ENCODE measurements at regions not wholly inside any gene's neighbourhood (a gene's known extent, or its start where the extent isn't known, plus 50 kb on each side); places are given as distances from the start of the nearest gene placed in this dataset.

DNA sequence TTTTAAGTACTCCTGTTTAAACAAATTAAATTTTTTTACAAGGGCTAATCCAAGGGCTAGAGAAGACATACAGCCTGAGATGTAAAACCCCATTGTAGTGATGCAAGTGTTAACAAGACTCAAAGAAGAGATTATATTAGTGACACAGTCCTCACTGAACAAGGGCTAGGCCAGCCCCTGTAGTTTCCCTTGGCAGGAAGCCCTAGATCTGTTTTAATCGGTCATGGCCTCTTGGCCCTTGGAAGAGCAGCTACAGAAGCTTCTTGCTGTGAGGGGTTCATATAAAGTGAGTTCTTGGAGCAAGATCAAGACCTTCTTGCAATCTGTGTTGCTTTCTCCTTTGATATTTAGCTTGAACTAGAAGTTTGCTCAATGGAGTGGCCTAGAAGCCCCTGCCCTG is 1339.4 kb downstream of the XPNPEP1 start:
- Histone ChIP-seq H3K4ac (ENCODE audit: low read depth, low read length) (no peak overlapping the region), H4K8ac (replicated peaks; ENCODE audit: insufficient read length, low read depth, low read length) (no peak overlapping the region), H3K27me3 (ENCODE audit: insufficient read depth, low read length) (no peaks in the 10 kb centered on the region), H3K56ac (ENCODE audit: insufficient read length, low read depth, low read length) (no peak overlapping the region), H3K9me3 (ENCODE audit: control insufficient read depth, low read depth, low read length) (no peaks in the 10 kb centered on the region), H3K27ac (ENCODE audit: insufficient read length, low read depth, low read length) (no peak overlapping the region), H3K14ac (ENCODE audit: insufficient read depth, low read length) (no peak overlapping the region), H3K79me2 (ENCODE audit: insufficient read depth, low read length) (no peaks in the 10 kb centered on the region), H4K5ac (ENCODE audit: insufficient read length, low read depth, low read length) (no peak overlapping the region), H3K4me1 (ENCODE audit: insufficient read depth, low read length) (no peaks in the 10 kb centered on the region), H2BK5ac (ENCODE audit: insufficient read length, low read length) (no peak overlapping the region), H4K20me1 (ENCODE audit: control insufficient read depth, insufficient read depth, insufficient read length) (no peaks in the 10 kb centered on the region), H3K9ac (ENCODE audit: extremely low read depth, insufficient read length, low read length) (no peak overlapping the region), H4K91ac (ENCODE audit: insufficient read length, low read depth, low read length) (no peak overlapping the region), H3K23me2 (ENCODE audit: insufficient read length, low read depth, low read length, poor library complexity, severe bottlenecking) (no peaks in the 10 kb centered on the region), H3T11ph (ENCODE audit: low read length) (no peak overlapping the region), H2BK120ac (ENCODE audit: low read depth, low read length, poor library complexity, severe bottlenecking) (no peak overlapping the region), H3K4me2 (ENCODE audit: insufficient read depth, insufficient read length, low read length) (no peak overlapping the region), H3K79me1 (ENCODE audit: insufficient read depth, low read depth, low read length, poor library complexity, severe bottlenecking) (no peaks in the 10 kb centered on the region), H2BK12ac (ENCODE audit: insufficient read length, low read depth, low read length) (no peak overlapping the region), H3K18ac (ENCODE audit: insufficient read length, low read depth, low read length) (no peak overlapping the region), H3K23ac (ENCODE audit: insufficient read length, low read depth, low read length) (no peak overlapping the region), H2BK20ac (ENCODE audit: low read depth, low read length, poor library complexity, severe bottlenecking) (no peak overlapping the region), H2BK15ac (ENCODE audit: low read depth, low read length) (no peak overlapping the region), H2AFZ (ENCODE audit: low read length) (no peak overlapping the region), H2AK5ac (ENCODE audit: insufficient read length, low read length) (no peak overlapping the region)
- WGBS (ENCODE audit: extremely low coverage, insufficient read length, low lambda C conversion rate), result no CpG with 5 or more reads among the region's 1 CpG
- DNase-seq, result no peak
- H3K27me3 Mint-ChIP-seq (ENCODE audit: low read depth), result peaks cover 2% of the 10 kb centered on the region; the same call in 1 of the 2 replicates
- peaks cover 7 to 11% of the 10 kb centered on the region in 2 experiments for H3K4me1 Mint-ChIP-seq
- no peaks in the 10 kb centered on the region for H3K36me3 Mint-ChIP-seq (ENCODE audit: insufficient read depth in 1 of 3, low read depth in 3 of 3)
- H3K4me3 Mint-ChIP-seq, result no peak overlapping the region
- no peaks in the 10 kb centered on the region for H3K9me3 Mint-ChIP-seq
- H3K27ac Mint-ChIP-seq, result no peak overlapping the region
- TF ChIP-seq, protein P1, sequence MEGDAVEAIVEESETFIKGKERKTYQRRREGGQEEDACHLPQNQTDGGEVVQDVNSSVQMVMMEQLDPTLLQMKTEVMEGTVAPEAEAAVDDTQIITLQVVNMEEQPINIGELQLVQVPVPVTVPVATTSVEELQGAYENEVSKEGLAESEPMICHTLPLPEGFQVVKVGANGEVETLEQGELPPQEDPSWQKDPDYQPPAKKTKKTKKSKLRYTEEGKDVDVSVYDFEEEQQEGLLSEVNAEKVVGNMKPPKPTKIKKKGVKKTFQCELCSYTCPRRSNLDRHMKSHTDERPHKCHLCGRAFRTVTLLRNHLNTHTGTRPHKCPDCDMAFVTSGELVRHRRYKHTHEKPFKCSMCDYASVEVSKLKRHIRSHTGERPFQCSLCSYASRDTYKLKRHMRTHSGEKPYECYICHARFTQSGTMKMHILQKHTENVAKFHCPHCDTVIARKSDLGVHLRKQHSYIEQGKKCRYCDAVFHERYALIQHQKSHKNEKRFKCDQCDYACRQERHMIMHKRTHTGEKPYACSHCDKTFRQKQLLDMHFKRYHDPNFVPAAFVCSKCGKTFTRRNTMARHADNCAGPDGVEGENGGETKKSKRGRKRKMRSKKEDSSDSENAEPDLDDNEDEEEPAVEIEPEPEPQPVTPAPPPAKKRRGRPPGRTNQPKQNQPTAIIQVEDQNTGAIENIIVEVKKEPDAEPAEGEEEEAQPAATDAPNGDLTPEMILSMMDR (conservative IDR thresholded peaks at IDR 0.05), result no peak

All from H9 (cell line).